HUDEP-2 (cell line): ENCODE measurements at regions not wholly inside any gene's neighbourhood (a gene's known extent, or its start where the extent isn't known, plus 50 kb on each side); places are given as distances from the start of the nearest gene placed in this dataset.
A peak's percentile ranks its signal among the peaks of the same experiment; 100 is the strongest.

ENCODE experiments used
- DNase-seq, 76 experiments: peaks; one replicate each; lab custom pipeline; 2025; ENCODE audit not compliant: unreplicated experiment in 76 of 76; lab: John Stamatoyannopoulos, UW

DNA sequence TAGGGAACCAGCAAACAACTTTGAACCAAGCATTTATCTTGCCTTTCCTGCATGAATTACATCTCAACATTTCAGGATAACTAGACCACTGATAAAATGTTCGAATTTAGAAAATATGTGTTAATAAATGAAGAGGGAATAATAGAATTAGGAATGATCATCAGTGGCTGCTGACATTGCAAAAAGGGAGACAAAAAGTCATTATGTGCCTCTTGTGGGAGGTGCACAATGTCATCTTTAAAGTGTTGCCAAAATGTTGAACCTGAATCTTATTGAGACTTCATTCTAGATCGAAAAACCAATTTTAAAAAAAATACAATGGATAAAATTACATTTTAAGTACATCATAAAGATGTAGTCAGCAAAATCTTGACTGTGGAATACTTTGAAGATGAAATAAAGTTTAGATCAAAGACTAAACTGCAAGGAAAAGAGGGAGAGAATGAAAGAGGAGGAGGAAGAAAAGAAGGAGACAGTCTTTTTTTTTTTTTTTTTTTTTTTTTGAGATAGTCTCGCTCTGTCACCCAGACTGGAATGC lies 299.3 kb downstream of the FBXW7 start:
- no peak for DNase-seq

DNA sequence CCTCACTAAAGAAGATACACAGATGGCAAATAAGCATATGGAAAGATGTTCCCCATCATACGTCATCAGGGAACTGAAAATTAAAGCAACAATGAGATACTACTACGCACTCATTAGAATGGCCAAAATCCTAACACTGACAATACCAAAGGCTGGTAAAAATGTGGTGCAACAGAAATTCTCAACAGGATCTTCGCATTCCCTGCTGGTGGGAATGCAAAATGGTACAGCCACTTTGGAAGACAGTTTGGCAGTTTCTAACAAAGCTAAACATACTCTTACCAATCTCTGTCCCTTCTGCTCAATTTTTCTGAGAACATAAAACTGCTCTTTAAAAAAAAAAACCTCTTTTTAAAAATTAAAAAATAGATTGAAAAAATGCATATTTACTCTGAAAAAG lies 300.2 kb downstream of the FBXW7 start:
- no peak for DNase-seq

DNA sequence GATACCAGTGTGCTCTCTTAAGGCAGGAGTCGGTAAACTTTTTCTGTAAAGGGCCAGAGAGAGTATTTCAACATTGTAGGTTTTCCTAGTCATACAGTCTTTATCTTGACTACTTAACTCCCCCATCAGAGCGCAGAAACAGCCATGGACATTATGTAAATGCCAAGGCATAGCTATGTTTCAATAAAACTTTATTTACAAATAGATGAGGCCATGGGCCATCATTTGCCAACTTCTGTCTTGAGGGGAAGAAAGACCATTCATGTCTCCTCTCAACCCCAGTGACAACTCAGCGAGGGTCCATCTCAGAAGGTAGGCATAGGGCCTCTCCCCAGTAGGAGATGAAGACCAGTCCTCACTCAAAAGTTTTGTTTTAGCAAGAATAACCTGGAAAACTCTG lies 301.3 kb downstream of the FBXW7 start:
- DNase-seq, result no peak

DNA sequence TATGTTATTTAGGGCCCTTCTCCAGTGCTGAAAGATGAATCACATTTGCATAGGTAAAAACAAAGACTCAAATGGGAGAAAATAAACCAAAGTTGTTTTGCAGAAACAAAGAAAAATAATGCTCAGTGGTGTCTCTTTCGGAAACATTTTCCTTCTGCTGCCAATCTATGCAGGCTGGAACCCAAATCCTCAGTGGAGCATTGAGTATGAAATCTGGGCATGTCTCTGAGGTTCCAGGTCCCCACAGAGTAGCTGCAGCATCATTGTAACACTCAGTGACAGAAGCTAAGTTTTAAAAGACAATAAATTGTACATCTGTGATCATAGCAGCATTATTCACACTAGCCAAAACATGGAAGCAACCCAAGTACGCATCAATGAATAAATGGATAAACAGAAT lies 303.6 kb downstream of the FBXW7 start:
- no peak for DNase-seq

DNA sequence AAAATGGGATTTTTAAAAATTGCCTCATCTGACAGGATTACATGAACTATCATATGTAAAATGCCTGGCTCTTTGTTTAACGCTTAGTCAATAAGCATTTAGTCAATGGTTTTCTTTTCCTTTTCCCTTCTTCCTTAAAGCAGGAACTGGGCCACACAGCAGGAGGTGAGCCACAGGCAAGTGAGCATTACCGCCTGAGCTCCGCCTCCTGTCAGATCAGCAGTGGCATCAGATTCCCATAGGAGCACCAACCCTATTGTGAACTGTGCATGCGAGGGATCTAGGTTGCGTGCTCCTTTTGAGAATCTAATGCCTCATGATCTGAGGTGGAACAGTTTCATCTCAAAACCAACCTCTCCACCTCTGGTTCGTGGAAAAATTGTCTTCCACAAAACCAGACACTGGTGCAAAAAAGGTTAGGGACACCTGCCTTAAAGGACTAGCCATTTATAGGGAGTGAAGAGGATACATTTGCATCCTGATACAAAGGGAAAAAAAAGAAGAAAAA lies 306.1 kb downstream of the FBXW7 start:
- DNase-seq, result no peak

DNA sequence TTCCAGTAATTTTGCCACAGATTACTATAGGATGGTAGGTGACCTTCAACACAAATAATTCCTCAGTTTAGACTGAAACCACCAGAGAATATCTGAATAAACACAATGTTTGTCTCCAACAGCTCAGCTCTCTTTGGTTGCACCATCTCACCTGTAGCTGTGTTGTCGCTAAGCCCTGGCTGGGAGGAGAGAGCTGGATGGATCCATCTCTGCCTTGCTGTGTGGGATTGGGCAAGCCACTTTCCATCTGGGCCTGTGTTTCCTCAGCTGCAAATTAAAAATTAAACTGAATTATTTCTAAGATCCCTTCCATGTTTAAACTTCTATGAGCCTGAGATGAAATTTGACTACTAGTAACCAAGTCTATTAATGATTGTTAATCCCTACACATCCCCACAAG lies 310.2 kb downstream of the FBXW7 start:
- no peak for DNase-seq

DNA sequence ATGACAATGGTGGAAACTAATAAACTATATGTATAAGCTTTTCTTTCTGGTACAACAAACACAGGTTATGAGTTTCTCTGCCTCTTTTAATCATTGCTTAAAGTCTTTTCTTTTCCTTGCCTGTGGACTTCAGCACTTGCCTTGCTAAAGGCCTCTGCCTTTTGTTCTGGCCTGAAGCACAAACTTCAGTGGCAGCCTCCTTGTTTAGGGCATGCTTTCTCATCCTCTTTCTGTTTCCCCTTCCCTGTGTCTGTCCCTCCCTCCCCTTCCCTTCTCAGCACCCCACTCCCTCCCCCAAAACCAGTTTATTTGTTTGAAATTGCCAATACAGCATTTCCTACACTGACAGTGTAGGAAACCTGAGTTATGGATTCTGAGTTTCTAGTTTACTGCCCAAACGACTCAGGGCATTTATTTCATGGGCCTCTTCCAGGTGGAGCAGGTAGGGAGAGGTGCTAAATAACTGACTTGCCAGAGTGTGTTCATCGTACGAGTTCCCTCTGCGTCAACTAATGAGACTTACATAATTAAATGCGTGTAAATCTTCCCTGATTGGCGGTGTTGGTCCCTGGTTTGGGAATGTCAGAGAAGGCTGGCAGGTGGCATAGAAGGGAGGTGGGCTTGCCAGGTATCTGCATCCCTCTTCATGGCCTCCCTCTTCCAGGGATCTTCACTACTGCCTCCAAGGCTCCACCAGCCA lies 311.0 kb downstream of the FBXW7 start:
- DNase-seq, result no peak

DNA sequence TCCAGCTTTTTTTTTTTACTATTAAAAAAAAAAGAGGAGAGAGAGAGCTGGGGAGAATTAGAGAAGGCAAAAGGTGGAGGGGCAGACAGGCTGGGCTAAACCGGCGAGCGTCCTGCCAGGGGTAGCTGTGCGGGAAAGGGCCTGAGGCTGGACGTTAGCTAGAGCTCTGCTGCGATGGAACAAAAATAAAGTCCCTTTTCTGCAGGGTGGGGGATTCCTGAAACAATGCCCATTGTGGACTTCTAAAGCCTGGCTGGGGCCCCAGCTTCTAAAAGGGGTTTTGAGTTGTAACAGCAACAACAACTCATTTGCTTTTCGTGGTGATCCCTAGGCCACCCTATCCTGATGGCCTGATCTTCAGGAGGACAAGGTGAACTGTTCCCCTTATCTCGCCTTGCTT lies 311.7 kb downstream of the FBXW7 start:
- DNase-seq, result no peak

DNA sequence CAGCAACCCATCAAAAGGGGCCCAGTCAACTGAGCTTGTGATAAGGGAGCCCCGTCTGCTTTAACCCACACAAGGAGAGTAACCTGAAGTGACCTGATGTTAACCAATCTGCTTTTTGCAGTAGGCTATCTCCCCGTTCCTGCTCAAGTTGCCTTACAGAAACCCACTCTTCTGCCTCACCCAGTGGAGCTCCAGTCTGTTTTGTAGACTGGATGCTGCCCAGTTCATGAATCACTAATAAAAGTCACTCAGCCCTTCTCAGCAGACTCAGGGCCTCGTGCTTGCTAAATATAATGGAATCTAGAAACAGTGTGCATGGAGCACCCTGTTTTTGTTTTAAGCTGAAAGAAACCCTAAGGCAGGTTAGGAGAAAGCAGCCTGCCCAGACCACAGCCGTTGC lies 312.3 kb downstream of the FBXW7 start:
- peak in 1 of 76 experiments; percentile 1 for DNase-seq

DNA sequence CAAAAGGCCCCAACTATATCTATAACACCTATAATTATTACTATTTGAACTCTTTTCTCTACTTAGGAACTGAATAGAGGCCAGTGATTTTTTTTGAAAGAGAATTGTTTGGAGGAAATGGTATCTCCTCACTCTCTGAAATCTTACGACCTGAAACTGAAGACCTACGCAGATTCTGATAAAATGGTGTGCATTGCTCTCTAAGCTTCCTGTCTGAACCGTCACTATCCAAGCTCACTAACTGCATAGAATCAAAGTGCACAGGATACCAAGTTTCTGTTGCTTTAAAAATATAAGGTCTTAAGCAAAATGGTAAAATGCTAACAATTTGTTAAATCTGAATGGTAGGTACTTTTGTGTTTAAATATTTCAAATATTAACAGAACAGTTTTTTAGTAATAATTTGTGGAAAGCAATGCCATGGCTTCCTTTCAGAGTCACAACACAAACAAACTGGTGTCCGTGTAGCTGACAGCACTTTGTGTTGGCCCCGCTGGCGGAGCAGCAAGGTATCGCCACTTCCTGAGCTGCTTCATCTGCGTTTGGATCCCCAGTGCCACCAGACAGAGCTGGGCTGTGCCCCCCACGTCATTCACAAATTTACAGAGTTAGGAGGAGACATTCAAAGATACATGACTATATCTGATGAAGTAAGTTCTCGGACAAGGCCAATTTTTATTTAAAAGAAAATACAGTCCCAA lies 313.9 kb downstream of the FBXW7 start:
- DNase-seq, result no peak

DNA sequence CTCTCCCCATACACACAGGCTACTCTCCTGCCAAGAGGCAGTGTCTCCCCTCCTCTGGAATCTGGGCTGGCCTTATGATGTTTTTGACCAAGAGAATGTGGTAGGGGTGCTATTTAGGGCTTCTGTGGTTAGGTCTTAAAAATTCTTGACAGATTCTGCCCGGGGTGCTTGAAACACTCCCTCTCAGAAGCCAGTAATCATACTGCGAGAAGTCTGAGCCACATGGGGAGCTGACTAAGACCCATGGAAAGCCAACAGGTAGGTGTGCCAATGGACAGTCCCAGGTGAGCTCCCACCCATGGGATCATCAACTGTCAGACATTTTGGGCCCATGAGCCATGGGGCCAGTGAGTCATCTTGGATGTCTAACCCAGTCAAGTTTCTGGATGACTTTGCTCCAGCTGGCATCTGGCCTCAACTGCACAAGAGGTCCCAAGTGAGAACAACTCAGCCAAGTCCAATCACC lies 315.7 kb downstream of the FBXW7 start:
- no peak for DNase-seq

DNA sequence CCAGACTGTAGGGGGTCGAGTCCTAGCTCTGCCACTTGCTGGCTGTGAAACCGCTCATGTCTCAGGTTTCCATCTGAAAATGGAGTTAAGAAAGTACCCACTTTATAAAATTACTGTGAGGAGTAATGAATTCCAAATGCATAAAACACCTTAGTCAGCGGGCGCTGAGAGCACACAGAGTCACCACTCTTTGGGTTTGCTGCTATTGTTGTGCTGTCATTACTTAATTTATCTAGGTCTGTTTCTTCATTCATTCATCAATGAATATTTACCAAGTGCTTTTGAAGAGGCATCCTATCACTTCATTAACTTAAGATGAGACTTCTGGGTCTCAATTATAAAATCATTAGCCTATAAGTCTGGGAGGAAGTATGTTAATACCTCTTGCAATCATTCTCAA lies 317.3 kb downstream of the FBXW7 start:
- DNase-seq, result no peak

DNA sequence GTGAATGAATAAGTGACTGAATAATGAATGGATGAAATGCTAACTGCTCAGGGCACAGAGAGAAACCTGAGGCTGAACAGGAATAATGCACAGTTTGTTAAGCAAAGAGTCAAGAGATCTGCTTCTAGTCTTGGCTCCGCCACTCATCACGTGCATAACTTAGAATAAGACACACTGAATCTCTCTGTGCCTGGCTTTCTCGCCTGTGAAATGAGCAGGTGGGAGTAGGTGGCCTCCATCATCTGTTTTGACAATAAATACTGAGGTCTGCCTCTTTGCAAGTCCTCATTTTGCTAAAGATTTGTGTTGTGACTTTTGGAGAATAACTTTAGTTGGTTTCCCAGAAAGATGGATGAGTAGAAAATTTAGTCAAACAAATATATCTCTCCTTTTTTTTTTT lies 318.0 kb downstream of the FBXW7 start:
- DNase-seq, result no peak

DNA sequence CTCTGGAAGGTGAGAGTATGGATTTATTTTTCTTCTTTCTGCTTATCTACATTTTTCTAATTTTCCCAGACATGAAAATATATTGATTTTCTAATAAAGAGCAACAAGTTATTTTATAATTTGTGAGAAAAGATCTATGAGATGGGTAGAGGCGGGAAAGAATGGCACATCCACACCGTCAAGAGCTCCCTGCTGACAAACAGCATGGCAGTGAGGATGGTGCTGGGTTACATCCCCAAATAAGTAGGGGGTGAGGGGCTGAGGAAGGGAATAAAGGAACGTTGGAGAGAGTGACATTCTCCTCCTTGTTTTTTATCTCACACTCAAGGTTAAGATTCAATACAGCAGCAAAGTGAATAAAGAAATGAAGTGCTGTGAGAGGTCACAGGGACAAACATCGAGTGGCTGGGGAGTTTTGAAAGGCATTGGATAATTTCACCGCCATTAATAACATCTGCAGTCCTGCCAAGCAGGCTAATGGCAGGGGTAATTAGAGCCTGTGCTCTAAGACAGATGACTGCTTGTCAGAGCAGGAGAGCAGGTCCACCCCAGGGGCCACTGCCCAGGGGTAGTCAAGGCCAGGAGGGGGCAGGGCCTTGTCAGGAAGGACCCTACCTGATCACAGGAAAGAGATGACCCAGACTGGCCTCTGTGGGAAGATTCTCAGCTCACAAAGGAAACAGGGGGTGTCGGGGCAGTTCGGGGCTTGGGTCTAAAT lies 323.8 kb downstream of the FBXW7 start:
- DNase-seq, result no peak

DNA sequence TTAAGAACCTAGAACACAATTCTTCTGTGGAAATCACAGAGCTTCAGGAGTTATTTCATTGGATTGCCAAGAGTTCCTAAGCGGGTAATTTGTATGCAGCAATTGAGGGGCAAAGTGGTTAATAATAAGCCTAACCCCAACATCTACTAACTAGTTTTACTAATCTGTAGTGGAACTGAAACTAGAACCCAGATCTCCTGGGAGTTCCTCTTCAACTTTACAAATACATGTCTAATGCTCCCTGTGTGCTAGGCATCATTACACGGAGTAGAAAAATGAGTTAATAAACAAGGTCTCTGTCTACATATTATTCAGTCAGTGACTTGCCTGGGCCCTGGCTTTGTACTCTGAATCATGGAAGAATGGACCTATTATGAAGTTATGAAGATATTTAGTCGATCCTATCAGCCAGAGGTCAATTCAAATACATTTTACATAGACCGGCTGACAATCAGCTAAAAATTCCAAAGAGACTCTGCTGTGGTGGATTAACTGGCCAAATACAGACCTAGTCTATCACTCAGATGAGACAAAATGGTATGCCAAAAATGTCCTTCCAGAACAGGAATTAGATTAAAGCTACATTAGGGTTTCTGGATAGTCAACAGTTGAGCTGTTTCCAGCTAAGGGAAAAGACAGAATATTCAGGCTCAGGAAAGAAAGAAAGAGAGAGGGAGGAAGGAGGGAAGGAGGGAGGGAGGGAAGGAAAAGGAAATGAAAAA lies 326.0 kb downstream of the FBXW7 start:
- no peak for DNase-seq

DNA sequence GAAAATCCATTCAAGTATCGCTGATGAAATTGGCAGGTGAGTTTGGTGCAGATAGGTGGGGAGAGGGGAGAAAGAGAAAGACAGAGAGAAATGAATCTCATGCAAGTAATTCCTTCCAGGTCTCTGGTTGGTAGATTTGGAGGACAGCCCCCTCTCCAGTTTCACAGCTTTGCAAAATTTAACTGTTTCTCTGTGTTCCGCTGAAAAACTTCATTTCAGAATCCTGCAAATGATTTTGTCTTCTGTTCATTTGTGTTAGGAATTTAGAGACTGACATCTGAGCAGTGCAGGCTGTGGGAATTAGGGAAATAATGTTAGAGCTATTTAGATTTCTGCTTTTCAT lies 328.5 kb downstream of the FBXW7 start:
- DNase-seq, result no peak

DNA sequence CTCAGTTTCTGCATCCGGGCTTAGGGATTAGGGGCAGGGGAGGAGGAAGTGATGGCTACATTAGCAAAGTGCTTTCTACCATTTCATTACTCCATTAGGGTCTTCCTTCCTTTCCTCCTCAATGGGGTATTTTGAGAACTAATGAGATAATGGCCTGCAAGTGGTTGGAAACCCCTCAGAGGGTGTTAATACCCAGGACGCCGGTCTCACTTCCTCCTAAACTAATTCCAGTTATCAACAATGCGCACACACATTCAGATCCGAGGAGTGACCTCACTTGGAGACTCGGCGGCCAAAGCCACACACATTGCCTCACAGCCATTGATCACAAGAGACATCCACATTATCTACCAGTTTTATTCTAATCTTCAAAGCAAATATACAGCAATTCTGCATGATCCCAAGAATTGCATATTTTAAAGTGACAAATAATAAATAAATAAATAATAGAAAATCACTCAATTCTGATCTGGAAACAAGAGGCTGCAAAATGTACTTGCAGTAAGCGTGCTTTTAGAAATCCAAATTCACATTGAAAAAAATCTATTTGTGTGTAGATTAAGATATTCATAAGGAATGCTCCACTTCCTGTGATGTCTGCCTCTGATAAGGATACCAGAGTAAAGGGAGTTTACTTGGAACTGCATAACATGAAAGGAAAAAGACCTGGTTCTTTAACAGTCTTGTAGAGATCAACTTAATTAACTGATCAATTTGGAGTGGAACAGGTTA lies 329.1 kb downstream of the FBXW7 start:
- DNase-seq, result no peak

DNA sequence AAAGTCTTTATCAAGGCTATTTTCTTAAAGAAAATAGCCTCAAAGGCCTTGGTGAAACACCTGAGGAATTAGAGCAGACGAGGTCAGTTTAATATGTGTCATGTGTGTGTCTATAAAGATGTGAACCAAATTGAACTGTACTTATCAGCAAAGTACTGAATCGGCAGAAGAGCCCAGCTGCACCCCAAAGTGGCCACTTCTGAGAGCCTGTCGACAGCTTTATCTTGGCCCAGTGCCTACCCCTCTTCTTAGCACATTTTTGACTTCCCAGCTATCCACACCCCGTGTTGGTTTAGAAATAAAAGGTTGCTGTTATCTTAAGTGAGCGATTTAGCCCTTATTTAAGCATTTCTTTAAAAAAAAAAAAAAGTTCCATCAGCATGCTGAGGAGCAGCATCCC lies 329.7 kb downstream of the FBXW7 start:
- DNase-seq, result no peak

DNA sequence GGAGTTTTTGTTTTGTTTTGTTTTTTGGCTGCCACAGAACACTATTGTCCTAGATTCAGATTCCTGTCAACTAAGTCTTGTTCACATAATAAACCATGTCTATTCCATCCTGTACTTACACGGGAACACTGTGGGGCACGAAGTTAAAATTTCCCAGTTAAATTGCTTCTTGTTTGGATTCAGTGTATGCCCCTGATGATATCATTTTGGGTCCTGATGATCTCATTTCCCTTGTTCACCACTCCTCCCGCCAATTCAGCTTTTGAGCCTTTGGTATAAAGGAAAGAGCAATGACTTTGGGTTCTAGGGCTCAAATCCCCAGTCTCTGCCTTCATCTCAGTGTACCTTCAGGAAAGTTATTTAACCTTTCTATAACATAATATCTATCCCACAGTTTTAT lies 333.5 kb downstream of the FBXW7 start:
- DNase-seq, result no peak
